ENCODE measurements at regions not wholly inside any gene's neighbourhood (a gene's known extent, or its start where the extent isn't known, plus 50 kb on each side); places are given as distances from the start of the nearest gene placed in this dataset.

- TF ChIP-seq CTCF (optimal IDR thresholded peaks at IDR 0.05 in 1 of 3, IDR thresholded peaks at IDR 0.05 in 1 of 3, conservative IDR thresholded peaks at IDR 0.05 in 1 of 3; ENCODE audit: extremely low read depth in 1 of 3, insufficient read depth in 2 of 3, low read length in 3 of 3) (no peak), EZH2 (IDR thresholded peaks at IDR 0.05; ENCODE audit: low read length) (no peak)
These were observed 129.0 kb upstream of the PARD3B start for GRCh38 chr2:204416236-204416635.

All from keratinocyte (primary cell).